Muscle of back (tissue), 3 donors: ENCODE measurements at regions not wholly inside any gene's neighbourhood (a gene's known extent, or its start where the extent isn't known, plus 50 kb on each side); places are given as distances from the start of the nearest gene placed in this dataset.
A peak's percentile ranks its signal among the peaks of the same experiment; 100 is the strongest.
"Not testable (repeated sequence)": the region's sequence is repeated elsewhere in the genome, so short reads cannot be mapped to it uniquely, and the experiment has no call there.

Experiments
- DNase-seq, 3 donors: peaks; one replicate each; pipeline versions ENCODE4 v3.0.0 to v3.0.0-alpha.2; 2013

GRCh38 chr13:22883262-22883840 is 297.4 kb upstream of the SGCG start:
- no peak for DNase-seq

- DNase-seq, result no peak
These were observed 296.8 kb upstream of the SGCG start for GRCh38 chr13:22883956-22884355.

- not testable (repeated sequence) for DNase-seq
These were observed 294.7 kb upstream of the SGCG start for GRCh38 chr13:22886061-22886460.

- not testable (repeated sequence) for DNase-seq
These were observed 291.4 kb upstream of the SGCG start for GRCh38 chr13:22889376-22889775.

GRCh38 chr13:22893204-22893603 is 287.6 kb upstream of the SGCG start:
- no peak for DNase-seq

- DNase-seq, result no peak
These were observed 287.0 kb upstream of the SGCG start for GRCh38 chr13:22893777-22894176.

- no peak for DNase-seq
These were observed 283.0 kb upstream of the SGCG start for GRCh38 chr13:22897571-22898314.

- not testable (repeated sequence) for DNase-seq
These were observed 280.3 kb upstream of the SGCG start for GRCh38 chr13:22900416-22900951.

- peak in 1 of 3 donors; percentile 17 for DNase-seq
These were observed 277.5 kb upstream of the SGCG start for GRCh38 chr13:22903301-22903700.

GRCh38 chr13:22903925-22904324 is 276.9 kb upstream of the SGCG start:
- no peak for DNase-seq

- DNase-seq, result peak; percentile 34 to 86 (median 66)
These were observed 265.2 kb upstream of the SGCG start for GRCh38 chr13:22915442-22916082.

GRCh38 chr13:22916276-22916675 is 264.5 kb upstream of the SGCG start:
- DNase-seq, result peak in 1 of 3 donors; percentile 16

- DNase-seq, result peak; percentile 64 to 90 (median 79)
These were observed 254.7 kb upstream of the SGCG start for GRCh38 chr13:22925881-22926747.

GRCh38 chr13:22926748-22927400 is 253.9 kb upstream of the SGCG start:
- DNase-seq, result no peak

- DNase-seq, result not testable (repeated sequence)
These were observed 252.9 kb upstream of the SGCG start for GRCh38 chr13:22927845-22928244.

- DNase-seq, result no peak
These were observed 251.2 kb upstream of the SGCG start for GRCh38 chr13:22929381-22930126.

- DNase-seq, result no peak
These were observed 249.2 kb upstream of the SGCG start for GRCh38 chr13:22931576-22931975.

- not testable (repeated sequence) for DNase-seq
These were observed 248.0 kb upstream of the SGCG start for GRCh38 chr13:22932632-22933412.

GRCh38 chr13:22933571-22934181 is 247.1 kb upstream of the SGCG start:
- DNase-seq, result no peak
